Activated CD4-positive, alpha-beta memory T cell treated with anti-CD3 and anti-CD28 coated beads for 36 hours (primary cell): ENCODE measurements at regions not wholly inside any gene's neighbourhood (a gene's known extent, or its start where the extent isn't known, plus 50 kb on each side); places are given as distances from the start of the nearest gene placed in this dataset.
"Not testable (repeated sequence)": the region's sequence is repeated elsewhere in the genome, so short reads cannot be mapped to it uniquely, and the experiment has no call there.

Experiments used
- CTCF ChIA-PET: fragments of 350-600 bp; sonication (Branson Sonifier 250); formaldehyde crosslinking; loops from one replicate; lab custom pipeline; 2021; ENCODE audit warnings: antibody characterized with exemption, inconsistent platforms; lab: Charles Lee
- POLR2A ChIA-PET: fragments of 350-600 bp; sonication (Branson Sonifier 250); formaldehyde crosslinking; loops from one replicate; lab custom pipeline; 2021; ENCODE audit warnings: antibody characterized with exemption; lab: Charles Lee
- DNase-seq: peaks from one replicate; pipeline ENCODE4 v3.0.0-alpha.2; 2020
- H3K27ac Mint-ChIP-seq: one replicate; pipeline ENCODE4 v1.8.0; 2021; ENCODE audit warnings: mixed read lengths
- H3K27me3 Mint-ChIP-seq: one replicate; pipeline ENCODE4 v1.8.0; 2021; ENCODE audit warnings: mixed read lengths
- H3K36me3 Mint-ChIP-seq: one replicate; pipeline ENCODE4 v1.8.0; 2021; ENCODE audit warnings: mixed read lengths
- H3K4me1 Mint-ChIP-seq: one replicate; pipeline ENCODE4 v1.8.0; 2021; ENCODE audit warnings: low read depth, mixed read lengths
- H3K4me3 Mint-ChIP-seq: one replicate; pipeline ENCODE4 v1.8.0; 2021; ENCODE audit warnings: mild to moderate bottlenecking, mixed read lengths
- H3K9me3 Mint-ChIP-seq: one replicate; pipeline ENCODE4 v1.8.0; 2021; ENCODE audit warnings: mixed read lengths
- intact Hi-C: fragments of 100-400 bp; cut with micrococcal nuclease; formaldehyde crosslinking; loops from one replicate; pipeline ENCODE4 v1.15.1; 2023

DNA sequence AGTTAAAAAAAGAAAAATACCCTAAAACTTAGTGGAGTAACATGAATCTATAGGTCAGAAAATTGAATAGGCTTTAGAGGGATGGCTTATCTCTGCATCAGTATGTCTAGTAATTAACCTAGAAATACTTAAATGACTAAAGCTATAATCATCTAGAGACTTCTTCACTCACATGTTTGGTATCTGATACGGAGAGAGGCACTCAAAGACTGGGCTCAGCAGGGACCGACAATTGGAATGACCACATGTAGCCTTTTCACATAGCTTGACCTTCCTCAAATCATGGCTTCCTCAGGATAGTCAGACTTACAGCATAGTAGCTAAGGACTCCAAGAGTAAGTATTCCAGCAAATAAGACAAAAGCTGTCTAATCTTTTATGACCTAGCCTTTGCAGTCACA, 105.3 kb upstream of the RORB start:
- no peaks in the 10 kb centered on the region for H3K4me1 Mint-ChIP-seq
- CTCF ChIA-PET, result no interaction called here
- no peak for DNase-seq
- no peaks in the 10 kb centered on the region for H3K36me3 Mint-ChIP-seq
- H3K27me3 Mint-ChIP-seq, result no peaks in the 10 kb centered on the region
- H3K27ac Mint-ChIP-seq, result no peak overlapping the region
- H3K4me3 Mint-ChIP-seq, result no peak overlapping the region
- intact Hi-C loops, result no loop called here
- POLR2A ChIA-PET, result no interaction called here
- H3K9me3 Mint-ChIP-seq, result no peaks in the 10 kb centered on the region

DNA sequence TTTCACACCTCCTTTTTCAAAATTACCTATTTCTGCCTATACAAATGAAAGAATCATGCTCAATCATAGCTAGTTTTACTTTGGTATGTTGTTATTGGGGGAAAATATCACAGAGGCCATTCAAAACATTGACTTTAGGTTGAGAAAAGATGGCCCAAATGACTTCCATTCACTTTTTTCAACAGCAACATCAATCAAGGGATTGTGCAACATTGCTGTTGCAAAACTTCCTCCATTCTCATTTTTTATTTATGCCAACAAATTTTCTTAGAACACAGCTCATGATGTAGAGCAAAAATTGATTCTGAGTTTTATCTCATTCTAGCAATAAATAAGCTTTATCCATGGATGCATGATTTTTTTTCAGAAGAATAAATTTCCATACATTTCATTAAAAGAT, 93.6 kb upstream of the RORB start:
- no peak overlapping the region for H3K27ac Mint-ChIP-seq
- no peaks in the 10 kb centered on the region for H3K4me1 Mint-ChIP-seq
- ChIA-PET POLR2A (no interaction called here), CTCF (no interaction called here)
- intact Hi-C loops, result no loop called here
- no peaks in the 10 kb centered on the region for H3K36me3 Mint-ChIP-seq
- no peaks in the 10 kb centered on the region for H3K27me3 Mint-ChIP-seq
- DNase-seq, result no peak
- peaks cover 20% of the 10 kb centered on the region for H3K9me3 Mint-ChIP-seq
- H3K4me3 Mint-ChIP-seq, result no peak overlapping the region

GRCh38 chr9:74404620-74405019, 92.5 kb upstream of the RORB start:
- H3K36me3 Mint-ChIP-seq, result no peaks in the 10 kb centered on the region
- H3K9me3 Mint-ChIP-seq, result peaks cover 22% of the 10 kb centered on the region
- intact Hi-C loops, result no loop called here
- DNase-seq, result no peak
- CTCF ChIA-PET, result no interaction called here
- no peak overlapping the region for H3K27ac Mint-ChIP-seq
- POLR2A ChIA-PET, result no interaction called here
- H3K4me1 Mint-ChIP-seq, result no peaks in the 10 kb centered on the region
- no peaks in the 10 kb centered on the region for H3K27me3 Mint-ChIP-seq
- no peak overlapping the region for H3K4me3 Mint-ChIP-seq

- H3K27me3 Mint-ChIP-seq, result no peaks in the 10 kb centered on the region
- DNase-seq, result no peak
- intact Hi-C loops, result no loop called here
- H3K9me3 Mint-ChIP-seq, result peaks cover 22% of the 10 kb centered on the region
- no peak overlapping the region for H3K4me3 Mint-ChIP-seq
- CTCF ChIA-PET, result no interaction called here
- H3K4me1 Mint-ChIP-seq, result no peaks in the 10 kb centered on the region
- H3K27ac Mint-ChIP-seq, result no peak overlapping the region
- no peaks in the 10 kb centered on the region for H3K36me3 Mint-ChIP-seq
- POLR2A ChIA-PET, result no interaction called here
Measured at GRCh38 chr9:74407166-74407565, 90.0 kb upstream of the RORB start.

DNA sequence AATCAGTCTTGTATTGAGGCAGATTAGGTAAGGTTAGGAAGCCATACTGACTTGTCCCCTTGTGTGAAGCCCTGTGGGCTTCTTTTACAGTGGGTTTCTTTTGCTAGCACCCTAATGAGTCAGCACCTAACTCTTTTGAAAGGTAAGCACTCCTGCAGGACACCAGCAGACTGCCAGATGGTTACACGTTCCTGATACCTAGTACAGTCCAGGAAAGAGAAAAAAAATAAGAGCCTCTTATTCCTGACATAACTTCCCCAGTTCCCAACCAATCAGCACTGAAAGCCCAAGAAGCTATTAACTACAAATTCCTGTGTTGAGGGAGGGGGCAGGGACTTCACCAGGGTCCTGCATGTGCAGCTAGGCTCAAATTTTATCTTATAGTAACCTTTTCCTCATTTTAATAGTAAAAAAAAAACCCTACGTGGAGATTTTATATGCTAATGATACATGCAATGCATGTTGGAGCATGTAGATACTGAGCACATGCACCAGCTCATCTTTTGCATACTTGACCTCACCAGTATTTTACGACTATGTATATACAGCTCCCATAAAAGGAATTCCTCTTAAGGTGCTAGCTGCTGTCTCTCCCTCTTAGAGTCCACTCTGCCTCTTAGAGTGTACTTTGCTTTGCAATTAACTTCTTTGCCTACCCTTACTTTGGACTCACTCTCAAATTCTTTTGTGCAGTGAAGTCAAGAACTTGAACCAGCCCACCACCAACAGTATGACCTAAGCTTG, 84.7 kb upstream of the RORB start:
- intact Hi-C loops, result no loop called here
- DNase-seq, result no peak
- Mint-ChIP-seq H3K4me1 (peaks cover 2% of the 10 kb centered on the region), H3K9me3 (peaks cover 3% of the 10 kb centered on the region), H3K27ac (no peak overlapping the region), H3K36me3 (no peaks in the 10 kb centered on the region), H3K27me3 (no peaks in the 10 kb centered on the region), H3K4me3 (no peak overlapping the region)
- POLR2A ChIA-PET, result no interaction called here
- CTCF ChIA-PET, result no interaction called here

DNA sequence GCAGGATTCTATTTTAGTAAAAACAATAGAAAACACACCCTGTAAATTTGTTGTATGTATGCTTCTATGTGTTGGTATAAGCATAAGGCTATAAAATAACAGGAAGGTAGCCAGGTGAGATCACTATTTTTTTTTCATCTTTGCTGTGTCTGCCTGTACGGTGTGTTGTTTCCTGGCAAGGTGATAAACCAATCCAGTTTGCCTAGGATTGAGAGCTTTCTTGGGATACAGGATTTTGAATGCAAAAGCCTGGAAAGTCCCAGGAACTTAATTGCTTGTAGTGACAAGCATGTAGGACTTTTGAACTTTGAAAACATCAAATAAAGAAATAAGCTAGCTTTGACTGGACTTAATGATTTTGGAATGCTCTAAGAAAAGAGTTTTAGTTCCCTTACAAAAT, 83.3 kb upstream of the RORB start:
- H3K36me3 Mint-ChIP-seq, result no peaks in the 10 kb centered on the region
- POLR2A ChIA-PET, result no interaction called here
- intact Hi-C loops, result no loop called here
- CTCF ChIA-PET, result interaction anchor here (0.7 kb wide), 1 partner anchor 14 kb away, joined by 5 read pairs; no protein-coding TSS in a partner anchor
- no peak overlapping the region for H3K27ac Mint-ChIP-seq
- peaks cover 3% of the 10 kb centered on the region for H3K9me3 Mint-ChIP-seq
- H3K4me3 Mint-ChIP-seq, result no peak overlapping the region
- no peaks in the 10 kb centered on the region for H3K27me3 Mint-ChIP-seq
- DNase-seq, result no peak
- H3K4me1 Mint-ChIP-seq, result peaks cover 2% of the 10 kb centered on the region

GRCh38 chr9:74414325-74414724, 82.8 kb upstream of the RORB start:
- peaks cover 2% of the 10 kb centered on the region for H3K4me1 Mint-ChIP-seq
- H3K9me3 Mint-ChIP-seq, result peaks cover 2% of the 10 kb centered on the region
- DNase-seq, result no peak
- ChIA-PET POLR2A (no interaction called here), CTCF (interaction anchor here (0.7 kb wide), 1 partner anchor 14 kb away, joined by 5 read pairs; no protein-coding TSS in a partner anchor)
- no peaks in the 10 kb centered on the region for H3K27me3 Mint-ChIP-seq
- H3K27ac Mint-ChIP-seq, result no peak overlapping the region
- H3K36me3 Mint-ChIP-seq, result no peaks in the 10 kb centered on the region
- H3K4me3 Mint-ChIP-seq, result no peak overlapping the region
- intact Hi-C loops, result no loop called here

DNA sequence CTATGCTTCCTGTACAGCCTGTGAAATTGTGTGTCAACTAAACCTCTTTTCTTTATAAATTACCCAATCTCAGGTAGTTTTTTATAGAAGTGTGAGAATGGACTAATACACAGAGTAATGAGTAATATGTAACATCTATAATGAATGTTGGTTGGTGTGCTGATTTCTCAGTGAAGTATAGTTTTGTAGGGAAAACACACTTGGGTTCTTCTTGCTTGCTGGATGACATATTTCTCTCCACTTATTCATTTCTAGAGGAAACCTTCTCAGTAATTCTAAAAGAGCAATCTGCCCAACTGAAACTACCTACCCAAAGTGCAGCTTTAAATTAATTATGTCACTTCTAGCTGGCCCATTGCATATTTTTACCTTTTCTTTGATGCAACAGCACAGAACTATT, 81.1 kb upstream of the RORB start:
- no peaks in the 10 kb centered on the region for H3K27me3 Mint-ChIP-seq
- H3K4me1 Mint-ChIP-seq, result peaks cover 2% of the 10 kb centered on the region
- ChIA-PET CTCF (no interaction called here), POLR2A (no interaction called here)
- no peak overlapping the region for H3K27ac Mint-ChIP-seq
- DNase-seq, result no peak
- no peak overlapping the region for H3K4me3 Mint-ChIP-seq
- intact Hi-C loops, result no loop called here
- no peaks in the 10 kb centered on the region for H3K36me3 Mint-ChIP-seq
- no peaks in the 10 kb centered on the region for H3K9me3 Mint-ChIP-seq

DNA sequence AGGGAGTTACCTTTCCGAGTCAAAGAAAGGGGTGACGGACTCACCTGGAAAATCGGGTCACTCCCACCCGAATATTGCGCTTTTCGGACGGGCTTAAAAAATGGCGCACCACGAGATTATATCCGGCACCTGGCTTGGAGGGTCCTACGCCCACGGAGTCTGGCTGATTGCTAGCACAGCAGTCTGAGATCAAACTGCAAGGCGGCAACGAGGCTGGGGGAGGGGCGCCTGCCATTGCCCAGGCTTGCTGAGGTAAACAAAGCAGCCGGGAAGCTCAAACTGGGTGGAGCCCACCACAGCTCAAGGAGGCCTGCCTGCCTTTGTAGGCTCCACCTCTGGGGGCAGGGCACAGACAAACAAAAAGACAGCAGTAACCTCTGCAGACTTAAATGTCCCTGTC, 72.6 kb upstream of the RORB start:
- intact Hi-C loops, H3K9me3 Mint-ChIP-seq, H3K4me1 Mint-ChIP-seq, H3K27ac Mint-ChIP-seq, H3K27me3 Mint-ChIP-seq, DNase-seq, POLR2A ChIA-PET, H3K4me3 Mint-ChIP-seq, CTCF ChIA-PET, H3K36me3 Mint-ChIP-seq: not testable (repeated sequence)

- ChIA-PET CTCF (no interaction called here), POLR2A (no interaction called here)
- Mint-ChIP-seq H3K27ac (no peak overlapping the region), H3K9me3 (peaks cover 2% of the 10 kb centered on the region), H3K36me3 (no peaks in the 10 kb centered on the region), H3K4me1 (no peaks in the 10 kb centered on the region), H3K27me3 (no peaks in the 10 kb centered on the region), H3K4me3 (no peak overlapping the region)
- intact Hi-C loops, result no loop called here
- DNase-seq, result no peak
Measured at GRCh38 chr9:74431467-74431866, 65.7 kb upstream of the RORB start.

- Mint-ChIP-seq H3K9me3 (no peaks in the 10 kb centered on the region), H3K36me3 (no peaks in the 10 kb centered on the region), H3K27ac (no peak overlapping the region), H3K4me3 (no peak overlapping the region), H3K27me3 (no peaks in the 10 kb centered on the region), H3K4me1 (no peaks in the 10 kb centered on the region)
- DNase-seq, result no peak
- ChIA-PET POLR2A (no interaction called here), CTCF (no interaction called here)
- intact Hi-C loops, result no loop called here
Measured at GRCh38 chr9:74443036-74443750, 53.9 kb upstream of the RORB start.

GRCh38 chr9:74444369-74444768, 52.8 kb upstream of the RORB start:
- intact Hi-C loops, result no loop called here
- Mint-ChIP-seq H3K27me3 (no peaks in the 10 kb centered on the region), H3K9me3 (no peaks in the 10 kb centered on the region), H3K4me1 (no peaks in the 10 kb centered on the region), H3K4me3 (no peak overlapping the region), H3K36me3 (no peaks in the 10 kb centered on the region), H3K27ac (no peak overlapping the region)
- POLR2A ChIA-PET, result no interaction called here
- DNase-seq, result no peak
- CTCF ChIA-PET, result no interaction called here
